GM21515 (cell line): ENCODE measurements at regions not wholly inside any gene's neighbourhood (a gene's known extent, or its start where the extent isn't known, plus 50 kb on each side); places are given as distances from the start of the nearest gene placed in this dataset.
"Not testable (repeated sequence)": the region's sequence is repeated elsewhere in the genome, so short reads cannot be mapped to it uniquely, and the experiment has no call there.

Experiments used
- ATAC-seq: cut with Tn5 transposase; IDR thresholded peaks from one replicate; pipeline ENCODE4 v1.9.1; 2021; ENCODE audit not compliant: unreplicated experiment

GRCh38 chrX:140167551-140167950 lies 202.2 kb upstream of the CXorf66 start:
- ATAC-seq: no peak

- ATAC-seq: no peak
These were observed 200.5 kb upstream of the CXorf66 start for GRCh38 chrX:140165849-140166248.

GRCh38 chrX:140164391-140164790 lies 199.1 kb upstream of the CXorf66 start:
- no peak for ATAC-seq

- no peak for ATAC-seq
These were observed 198.2 kb upstream of the CXorf66 start for GRCh38 chrX:140163371-140164159.

GRCh38 chrX:140157611-140158010 lies 192.3 kb upstream of the CXorf66 start:
- no peak for ATAC-seq

- ATAC-seq: no peak
These were observed 191.8 kb upstream of the CXorf66 start for GRCh38 chrX:140157143-140157542.

GRCh38 chrX:140151316-140151715 lies 186.0 kb upstream of the CXorf66 start:
- ATAC-seq: no peak

- no peak for ATAC-seq
These were observed 184.4 kb upstream of the CXorf66 start for GRCh38 chrX:140149761-140150160.

GRCh38 chrX:140141444-140142029 lies 176.2 kb upstream of the CXorf66 start:
- ATAC-seq: peak; percentile 61

- not testable (repeated sequence) for ATAC-seq
These were observed 173.2 kb upstream of the CXorf66 start for GRCh38 chrX:140138492-140138891.

GRCh38 chrX:140138065-140138464 lies 172.7 kb upstream of the CXorf66 start:
- not testable (repeated sequence) for ATAC-seq

GRCh38 chrX:140132937-140133336 lies 167.6 kb upstream of the CXorf66 start:
- no peak for ATAC-seq

GRCh38 chrX:140123446-140123845 lies 158.1 kb upstream of the CXorf66 start:
- no peak for ATAC-seq

GRCh38 chrX:140114059-140114458 lies 148.7 kb upstream of the CXorf66 start:
- ATAC-seq: not testable (repeated sequence)

GRCh38 chrX:140110081-140110650 lies 144.8 kb upstream of the CXorf66 start:
- ATAC-seq: no peak

GRCh38 chrX:140104760-140105159 lies 139.4 kb upstream of the CXorf66 start:
- no peak for ATAC-seq

GRCh38 chrX:140099221-140099620 lies 133.9 kb upstream of the CXorf66 start:
- ATAC-seq: no peak

GRCh38 chrX:140092121-140092520 lies 126.8 kb upstream of the CXorf66 start:
- ATAC-seq: no peak

- ATAC-seq: no peak
These were observed 126.0 kb upstream of the CXorf66 start for GRCh38 chrX:140091125-140091886.

GRCh38 chrX:140090800-140091124 lies 125.4 kb upstream of the CXorf66 start:
- ATAC-seq: no peak

- ATAC-seq: no peak
These were observed 123.1 kb upstream of the CXorf66 start for GRCh38 chrX:140088438-140088837.

GRCh38 chrX:140087875-140088274 lies 122.6 kb upstream of the CXorf66 start:
- no peak for ATAC-seq
